Natural killer cell (primary cell): ENCODE measurements at regions not wholly inside any gene's neighbourhood (a gene's known extent, or its start where the extent isn't known, plus 50 kb on each side); places are given as distances from the start of the nearest gene placed in this dataset.

Experiments
- ATAC-seq, 3 donors: fragments of 150-1000 bp in 2 of 3; fragments of 200-7000 bp in 1 of 3; cut with Tn5 transposase; 1 replicate in 1 of 3; 2 replicates in 2 of 3; pipeline ENCODE4 v1.10.0; 2021; ENCODE audit warnings: mild to moderate bottlenecking in 2 of 3, moderate library complexity in 2 of 3
- DNase-seq, 2 donors: peaks; one replicate each; pipeline versions ENCODE4 v3.0.0 to v3.0.0-alpha.2; 2013 to 2021; ENCODE audit warnings: mixed read lengths in 1 of 2
- H3K27ac ChIP-seq: one replicate; pipeline ENCODE4 v1.5.1; 2013; ENCODE audit warnings: mild to moderate bottlenecking, low read length
- H3K27me3 ChIP-seq: one replicate; pipeline ENCODE4 v1.6.1; 2013; ENCODE audit warnings: low read length; ENCODE audit not compliant: control insufficient read depth, insufficient read depth
- H3K36me3 ChIP-seq: one replicate; pipeline ENCODE4 v1.6.1; 2013; ENCODE audit warnings: low read length; ENCODE audit not compliant: control insufficient read depth, insufficient read depth
- H3K4me1 ChIP-seq: one replicate; pipeline ENCODE4 v1.6.1; 2013; ENCODE audit warnings: low read length; ENCODE audit not compliant: control insufficient read depth, insufficient read depth
- H3K4me3 ChIP-seq: one replicate; pipeline ENCODE4 v1.5.1; 2013; ENCODE audit warnings: low read length
- H3K9me3 ChIP-seq: one replicate; pipeline ENCODE4 v1.6.1; 2013; ENCODE audit warnings: low read length; ENCODE audit not compliant: control insufficient read depth, insufficient read depth
- H3K27ac Mint-ChIP-seq, 2 donors: one replicate each; pipeline ENCODE4 v1.8.0; 2022; ENCODE audit warnings: mild to moderate bottlenecking in 2 of 2, mixed read lengths in 2 of 2, moderate library complexity in 1 of 2
- H3K27me3 Mint-ChIP-seq, 2 donors: one replicate each; pipeline ENCODE4 v1.8.0; 2022; ENCODE audit warnings: low read depth in 2 of 2, mixed read lengths in 2 of 2
- H3K36me3 Mint-ChIP-seq: one replicate; pipeline ENCODE4 v1.8.0; 2022; ENCODE audit warnings: mixed read lengths
- H3K4me1 Mint-ChIP-seq, 2 donors: one replicate each; pipeline ENCODE4 v1.8.0; 2022; ENCODE audit warnings: mixed read lengths in 2 of 2
- H3K4me3 Mint-ChIP-seq: one replicate; pipeline ENCODE4 v1.8.0; 2022; ENCODE audit warnings: mild to moderate bottlenecking, moderate library complexity, mixed read lengths
- H3K9me3 Mint-ChIP-seq, 2 donors: one replicate each; pipeline ENCODE4 v1.8.0; 2022; ENCODE audit warnings: mixed read lengths in 2 of 2
- CTCF ChIP-seq: fragments of 200-600 bp; IDR thresholded peaks from one replicate; pipeline ENCODE4 v1.8.0; 2022; ENCODE audit warnings: antibody characterized with exemption
- WGBS: methylation state at CpG from one replicate; pipeline ENCODE4 v1.1.7; 2013; ENCODE audit warnings: missing lambda C conversion rate; ENCODE audit not compliant: insufficient coverage; 5-methylcytosine and 5-hydroxymethylcytosine counted together
- intact Hi-C: fragments of 100-400 bp; cut with micrococcal nuclease; formaldehyde crosslinking; loops from one replicate; pipeline ENCODE4 v1.14.2; 2022

- Mint-ChIP-seq H3K4me1 (no peaks in the 10 kb centered on the region), H3K27ac (no peak overlapping the region), H3K27me3 (peaks cover 33 to 47% of the 10 kb centered on the region in 2 donors), H3K36me3 (no peaks in the 10 kb centered on the region), H3K9me3 (no peaks in the 10 kb centered on the region), H3K4me3 (no peak overlapping the region)
- no peaks in the 10 kb centered on the region for H3K27me3 ChIP-seq
- no peaks in the 10 kb centered on the region for H3K4me1 ChIP-seq
- no peak for TF ChIP-seq CTCF
- no peaks in the 10 kb centered on the region for H3K9me3 ChIP-seq
- intact Hi-C loops: no loop called here
- ATAC-seq (no peak), DNase-seq (no peak)
- H3K4me3 ChIP-seq: no peak overlapping the region
- H3K36me3 ChIP-seq: no peaks in the 10 kb centered on the region
- 72% methylated on average over 3 of the region's 4 CpGs for WGBS
- H3K27ac ChIP-seq: no peak overlapping the region
These were observed 54.0 kb upstream of the CISTR start for GRCh38 chr12:53805791-53806190.

- intact Hi-C loops: no loop called here
- Mint-ChIP-seq H3K36me3 (no peaks in the 10 kb centered on the region), H3K4me3 (no peak overlapping the region)
These were observed 54.9 kb upstream of the CISTR start for GRCh38 chr12:53806721-53807120.

GRCh38 chr12:53807322-53807860, 55.6 kb upstream of the CISTR start:
- Mint-ChIP-seq H3K27ac (no peak overlapping the region), H3K4me3 (no peak overlapping the region), H3K9me3 (no peaks in the 10 kb centered on the region), H3K4me1 (no peaks in the 10 kb centered on the region), H3K36me3 (no peaks in the 10 kb centered on the region), H3K27me3 (peaks cover 31 to 38% of the 10 kb centered on the region in 2 donors)
- 84% methylated on average over 8 of the region's 8 CpGs for WGBS
- DNase-seq (no peak), ATAC-seq (no peak)
- Histone ChIP-seq H3K27me3 (no peaks in the 10 kb centered on the region), H3K9me3 (no peaks in the 10 kb centered on the region), H3K36me3 (no peaks in the 10 kb centered on the region), H3K27ac (no peak overlapping the region), H3K4me1 (no peaks in the 10 kb centered on the region), H3K4me3 (no peak overlapping the region)
- intact Hi-C loops: no loop called here
- TF ChIP-seq CTCF: no peak

More at GRCh38 chr12:53806721-53807120, 54.9 kb upstream of the CISTR start:
- Histone ChIP-seq H3K4me3 (no peak overlapping the region), H3K27me3 (no peaks in the 10 kb centered on the region), H3K9me3 (no peaks in the 10 kb centered on the region), H3K27ac (no peak overlapping the region), H3K36me3 (no peaks in the 10 kb centered on the region), H3K4me1 (no peaks in the 10 kb centered on the region)
- no peak overlapping the region for H3K27ac Mint-ChIP-seq
- H3K4me1 Mint-ChIP-seq: no peaks in the 10 kb centered on the region
- no peaks in the 10 kb centered on the region for H3K9me3 Mint-ChIP-seq
- no peak for TF ChIP-seq CTCF
- 77% methylated on average over 6 of the region's 7 CpGs for WGBS
- peaks cover 26 to 39% of the 10 kb centered on the region in 2 donors for H3K27me3 Mint-ChIP-seq
- ATAC-seq (no peak), DNase-seq (no peak)

GRCh38 chr12:53808023-53808705, 56.4 kb upstream of the CISTR start:
- H3K4me1 ChIP-seq: no peaks in the 10 kb centered on the region
- WGBS: 93% methylated on average over 4 of the region's 5 CpGs
- Mint-ChIP-seq H3K27ac (no peak overlapping the region), H3K9me3 (no peaks in the 10 kb centered on the region), H3K36me3 (no peaks in the 10 kb centered on the region), H3K4me3 (no peak overlapping the region), H3K27me3 (peaks cover 28 to 30% of the 10 kb centered on the region in 2 donors), H3K4me1 (no peaks in the 10 kb centered on the region)
- H3K9me3 ChIP-seq: no peaks in the 10 kb centered on the region
- DNase-seq (no peak), ATAC-seq (no peak)
- no peak for TF ChIP-seq CTCF
- no peaks in the 10 kb centered on the region for H3K27me3 ChIP-seq
- H3K36me3 ChIP-seq: no peaks in the 10 kb centered on the region
- no peak overlapping the region for H3K4me3 ChIP-seq
- intact Hi-C loops: no loop called here
- H3K27ac ChIP-seq: no peak overlapping the region
